CD4-positive, alpha-beta T cell (primary cell): ENCODE measurements at regions not wholly inside any gene's neighbourhood (a gene's known extent, or its start where the extent isn't known, plus 50 kb on each side); places are given as distances from the start of the nearest gene placed in this dataset.

Source experiments
- ATAC-seq: fragments of 200-7000 bp; cut with Tn5 transposase; one replicate; pipeline ENCODE4 v1.10.0; 2022; ENCODE audit warnings: mild to moderate bottlenecking; ENCODE audit not compliant: poor library complexity
- CTCF ChIA-PET: fragments of 350-600 bp; sonication (Branson Sonifier 250); formaldehyde crosslinking; loops from one replicate; lab custom pipeline; 2021; ENCODE audit warnings: antibody characterized with exemption, inconsistent platforms; lab: Charles Lee
- POLR2A ChIA-PET: fragments of 350-600 bp; sonication (Branson Sonifier 250); formaldehyde crosslinking; loops from one replicate; lab custom pipeline; 2021; ENCODE audit warnings: antibody characterized with exemption, inconsistent platforms; lab: Charles Lee
- DNase-seq, 14 experiments: peaks; one replicate each; pipeline ENCODE4 v3.0.0-alpha.2; 2013 to 2020; ENCODE audit warnings: mixed read lengths in 2 of 14
- H3K27ac ChIP-seq, 2 donors: one replicate each; pipeline versions ENCODE4 v1.5.1 to v1.7.0; 2013; ENCODE audit warnings: low read length in 2 of 2, low read depth in 1 of 2, mild to moderate bottlenecking in 1 of 2
- H3K27me3 ChIP-seq, 2 experiments: 1 replicate in 1 of 2; 2 replicates in 1 of 2; pipeline versions ENCODE4 v1.6.1 to v1.7.0; 2013; ENCODE audit warnings: low read length in 2 of 2, control low read depth in 1 of 2, mild to moderate bottlenecking in 1 of 2, moderate library complexity in 1 of 2; ENCODE audit not compliant: insufficient read depth in 2 of 2, control insufficient read depth in 1 of 2
- H3K36me3 ChIP-seq: one replicate; pipeline ENCODE4 v1.6.1; 2013; ENCODE audit warnings: low read length, control low read depth; ENCODE audit not compliant: insufficient read depth
- H3K4me1 ChIP-seq: one replicate; pipeline ENCODE4 v1.6.1; 2013; ENCODE audit warnings: low read length, control low read depth; ENCODE audit not compliant: insufficient read depth
- H3K4me3 ChIP-seq: one replicate; pipeline ENCODE4 v1.5.1; 2013; ENCODE audit warnings: mild to moderate bottlenecking, low read length, moderate library complexity
- H3K9me3 ChIP-seq, 2 experiments: 1 replicate in 1 of 2; 2 replicates in 1 of 2; pipeline versions ENCODE4 v1.6.1 to v1.7.0; 2013; ENCODE audit warnings: low read length in 2 of 2, mild to moderate bottlenecking in 2 of 2, control low read depth in 1 of 2, moderate library complexity in 1 of 2; ENCODE audit not compliant: control insufficient read depth in 1 of 2, insufficient read depth in 1 of 2
- H3K27ac Mint-ChIP-seq: one replicate; pipeline ENCODE4 v1.8.0; 2020; ENCODE audit warnings: mixed read lengths
- H3K27me3 Mint-ChIP-seq: one replicate; pipeline ENCODE4 v1.8.0; 2021; ENCODE audit warnings: mixed read lengths
- H3K36me3 Mint-ChIP-seq: one replicate; pipeline ENCODE4 v1.8.0; 2021; ENCODE audit warnings: low read depth, mixed read lengths
- H3K4me1 Mint-ChIP-seq: one replicate; pipeline ENCODE4 v1.8.0; 2021; ENCODE audit warnings: low read depth, mixed read lengths
- H3K4me3 Mint-ChIP-seq: one replicate; pipeline ENCODE4 v1.8.0; 2020; ENCODE audit warnings: mild to moderate bottlenecking, mixed read lengths
- H3K9me3 Mint-ChIP-seq: one replicate; pipeline ENCODE4 v1.8.0; 2020; ENCODE audit warnings: mixed read lengths
- CTCF ChIP-seq: fragments of 200-600 bp; IDR thresholded peaks from one replicate; pipeline ENCODE4 v1.8.0; 2022; ENCODE audit warnings: antibody characterized with exemption, mild to moderate bottlenecking
- intact Hi-C, 2 experiments: fragments of 100-400 bp; cut with DNase I in 1 of 2; cut with micrococcal nuclease in 1 of 2; formaldehyde crosslinking; loops; one replicate each; pipeline versions ENCODE4 v1.15.1 to v1.9.0; 2023 to 2025; cut with DNase I, micrococcal nuclease

GRCh38 chr3:109224333-109224732, 87.8 kb downstream of the C3orf85 start:
- Mint-ChIP-seq H3K27ac (no peak overlapping the region), H3K27me3 (peaks cover 7% of the 10 kb centered on the region), H3K36me3 (no peaks in the 10 kb centered on the region), H3K4me1 (no peaks in the 10 kb centered on the region), H3K9me3 (peaks cover under 1% of the 10 kb centered on the region), H3K4me3 (no peak overlapping the region)
- CTCF ChIA-PET, result no interaction called here
- Histone ChIP-seq H3K4me3 (no peak overlapping the region), H3K4me1 (no peaks in the 10 kb centered on the region), H3K9me3 (no peaks in the 10 kb centered on the region), H3K27ac (no peak overlapping the region), H3K36me3 (no peaks in the 10 kb centered on the region), H3K27me3 (no peaks in the 10 kb centered on the region)
- no peak for TF ChIP-seq CTCF
- DNase-seq (peak in 1 of 14 experiments; percentile 12), ATAC-seq (no peak)
- POLR2A ChIA-PET, result no interaction called here
- intact Hi-C loops, result loop anchor here in 1 of 2 experiments (5.0 kb wide), 1 partner anchor 47 kb away; no protein-coding TSS in a partner anchor

GRCh38 chr3:109225516-109225915, 89.0 kb downstream of the C3orf85 start:
- H3K9me3 ChIP-seq, result no peaks in the 10 kb centered on the region
- H3K4me1 ChIP-seq, result no peaks in the 10 kb centered on the region
- no peak for TF ChIP-seq CTCF
- Mint-ChIP-seq H3K4me3 (no peak overlapping the region), H3K27me3 (peaks cover 17% of the 10 kb centered on the region), H3K27ac (no peak overlapping the region), H3K36me3 (no peaks in the 10 kb centered on the region), H3K9me3 (no peaks in the 10 kb centered on the region), H3K4me1 (no peaks in the 10 kb centered on the region)
- DNase-seq, result no peak
- POLR2A ChIA-PET, result no interaction called here
- CTCF ChIA-PET, result no interaction called here
- no peak overlapping the region for H3K27ac ChIP-seq
- intact Hi-C loops, result no loop called here
- no peak overlapping the region for H3K4me3 ChIP-seq
- no peaks in the 10 kb centered on the region for H3K27me3 ChIP-seq
- no peak for ATAC-seq
- no peaks in the 10 kb centered on the region for H3K36me3 ChIP-seq

- ATAC-seq, result no peak
- Histone ChIP-seq H3K36me3 (no peaks in the 10 kb centered on the region), H3K9me3 (peaks cover 0 to 4% of the 10 kb centered on the region in 2 experiments), H3K27ac (no peak overlapping the region), H3K4me1 (no peaks in the 10 kb centered on the region), H3K27me3 (no peaks in the 10 kb centered on the region), H3K4me3 (no peak overlapping the region)
- Mint-ChIP-seq H3K9me3 (no peaks in the 10 kb centered on the region), H3K27me3 (peaks cover 17% of the 10 kb centered on the region), H3K36me3 (no peaks in the 10 kb centered on the region), H3K4me1 (no peaks in the 10 kb centered on the region), H3K27ac (no peak overlapping the region), H3K4me3 (no peak overlapping the region)
- TF ChIP-seq CTCF, result no peak
- DNase-seq, result no peak
- POLR2A ChIA-PET, result no interaction called here
- CTCF ChIA-PET, result no interaction called here
- intact Hi-C loops, result no loop called here
These were observed 87.8 kb downstream of the DPPA2 start for GRCh38 chr3:109228391-109229080.
